Mesendoderm (in vitro differentiated cells): ENCODE measurements at regions not wholly inside any gene's neighbourhood (a gene's known extent, or its start where the extent isn't known, plus 50 kb on each side); places are given as distances from the start of the nearest gene placed in this dataset.

Experiments used
- DNase-seq: peaks from one replicate; pipeline ENCODE4 v3.0.0; 2013
- H2AK5ac ChIP-seq: 2 replicates; pipeline ENCODE4 v1.6.1; 2013; ENCODE audit warnings: low read length, inconsistent platforms
- H2BK120ac ChIP-seq: 2 replicates; pipeline ENCODE4 v1.6.1; 2013; ENCODE audit warnings: low read depth, mild to moderate bottlenecking, low read length, moderate library complexity, mixed read lengths
- H2BK15ac ChIP-seq: replicated peaks from 2 replicates; pipeline ENCODE4 v1.6.1; 2013; ENCODE audit warnings: low read depth, mild to moderate bottlenecking, moderate library complexity
- H2BK5ac ChIP-seq: 2 replicates; pipeline ENCODE4 v1.6.1; 2013; ENCODE audit warnings: low read length, inconsistent platforms
- H3K18ac ChIP-seq: 2 replicates; pipeline ENCODE4 v1.6.1; 2013; ENCODE audit warnings: mild to moderate bottlenecking, low read length, mixed read lengths
- H3K23ac ChIP-seq: one replicate; pipeline ENCODE4 v1.6.1; 2013; ENCODE audit warnings: low read length
- H3K27ac ChIP-seq: 2 replicates; pipeline ENCODE4 v1.5.1; 2013; ENCODE audit warnings: low read depth, mild to moderate bottlenecking, inconsistent platforms, low read length, moderate library complexity
- H3K27me3 ChIP-seq: 2 replicates; pipeline ENCODE4 v1.6.1; 2013; ENCODE audit warnings: low read length, control low read depth, mild to moderate bottlenecking, inconsistent platforms; ENCODE audit not compliant: insufficient read depth, poor library complexity
- H3K36me3 ChIP-seq: 2 replicates; pipeline ENCODE4 v1.6.1; 2013; ENCODE audit warnings: low read length, inconsistent platforms; ENCODE audit not compliant: control insufficient read depth, insufficient read depth
- H3K4ac ChIP-seq: one replicate; pipeline ENCODE4 v1.6.1; 2013; ENCODE audit warnings: low read depth, mild to moderate bottlenecking, low read length, moderate library complexity
- H3K4me1 ChIP-seq: 2 replicates; pipeline ENCODE4 v1.6.1; 2013; ENCODE audit warnings: low read depth, low read length, inconsistent platforms; ENCODE audit not compliant: control insufficient read depth
- H3K4me2 ChIP-seq: 2 replicates; pipeline ENCODE4 v1.6.1; 2013; ENCODE audit warnings: low read length
- H3K4me3 ChIP-seq: 2 replicates; pipeline ENCODE4 v1.5.1; 2013; ENCODE audit warnings: mild to moderate bottlenecking, low read length
- H3K56ac ChIP-seq: one replicate; pipeline ENCODE4 v1.6.1; 2013; ENCODE audit warnings: low read length
- H3K79me1 ChIP-seq: 2 replicates; pipeline ENCODE4 v1.6.1; 2013; ENCODE audit warnings: low read length, inconsistent platforms
- H3K79me2 ChIP-seq: 2 replicates; pipeline ENCODE4 v1.6.1; 2013; ENCODE audit warnings: mild to moderate bottlenecking, low read length; ENCODE audit not compliant: control insufficient read depth, insufficient read depth
- H3K9ac ChIP-seq: 2 replicates; pipeline ENCODE4 v1.6.1; 2013; ENCODE audit warnings: low read length, inconsistent platforms
- H4K5ac ChIP-seq: one replicate; pipeline ENCODE4 v1.6.1; 2013; ENCODE audit warnings: low read length
- H4K8ac ChIP-seq: one replicate; pipeline ENCODE4 v1.6.1; 2013; ENCODE audit warnings: low read depth, mild to moderate bottlenecking, control low read depth, low read length, moderate library complexity
- WGBS: extraction: QIAGEN DNeasy Blood & Tissue Kit; methylation state at CpG from one replicate; pipeline ENCODE4 v1.1.7; 2013; ENCODE audit warnings: low lambda C conversion rate, missing lambda C conversion rate; ENCODE audit not compliant: insufficient coverage; ENCODE audit errors: extremely low coverage; 5-methylcytosine and 5-hydroxymethylcytosine counted together

DNA sequence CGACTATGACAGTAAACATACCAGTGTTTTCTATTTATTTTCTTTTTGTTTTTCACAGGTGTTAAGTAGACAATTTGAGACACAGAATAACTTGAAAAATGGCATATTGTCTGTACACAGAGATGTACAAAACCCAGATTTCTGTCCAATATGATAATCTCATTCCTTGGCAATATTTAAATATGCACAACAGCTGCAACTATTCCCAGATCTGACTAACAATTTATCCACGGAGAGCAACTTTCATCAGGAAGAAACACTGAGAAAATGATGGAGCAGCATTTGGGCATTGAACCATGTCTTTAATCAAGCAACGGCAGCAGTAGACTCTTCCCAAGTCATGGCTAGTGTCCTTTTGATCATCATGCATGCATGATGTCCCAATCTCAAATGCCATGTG lies 452.6 kb downstream of the ZPLD1 start:
- H3K36me3 ChIP-seq = no peaks in the 10 kb centered on the region
- H3K18ac ChIP-seq = no peak overlapping the region
- H3K4me1 ChIP-seq = no peaks in the 10 kb centered on the region
- H3K4ac ChIP-seq = no peak overlapping the region
- H4K5ac ChIP-seq = no peak overlapping the region
- no peak overlapping the region for H3K23ac ChIP-seq
- H4K8ac ChIP-seq = no peak overlapping the region
- no peak for DNase-seq
- H2BK120ac ChIP-seq = no peak overlapping the region
- no peaks in the 10 kb centered on the region for H3K27me3 ChIP-seq
- H3K4me2 ChIP-seq = no peak overlapping the region
- no peak overlapping the region for H2AK5ac ChIP-seq
- H3K27ac ChIP-seq = no peak overlapping the region
- H3K56ac ChIP-seq = no peak overlapping the region
- no peak overlapping the region for H3K9ac ChIP-seq
- WGBS = no CpG with 5 or more reads among the region's 3 CpGs
- H3K79me1 ChIP-seq = no peaks in the 10 kb centered on the region
- no peaks in the 10 kb centered on the region for H3K79me2 ChIP-seq
- H2BK15ac ChIP-seq = no peak overlapping the region
- no peak overlapping the region for H3K4me3 ChIP-seq
- H2BK5ac ChIP-seq = no peak overlapping the region

- Histone ChIP-seq H3K4ac (no peak overlapping the region), H2BK15ac (no peak overlapping the region), H3K4me2 (no peak overlapping the region), H3K27me3 (no peaks in the 10 kb centered on the region), H3K9ac (no peak overlapping the region), H3K4me1 (no peaks in the 10 kb centered on the region), H3K23ac (no peak overlapping the region), H3K79me2 (no peaks in the 10 kb centered on the region), H3K18ac (no peak overlapping the region), H3K4me3 (no peak overlapping the region), H3K27ac (no peak overlapping the region), H2BK120ac (no peak overlapping the region), H4K8ac (no peak overlapping the region), H2BK5ac (no peak overlapping the region), H3K79me1 (no peaks in the 10 kb centered on the region), H3K36me3 (no peaks in the 10 kb centered on the region), H3K56ac (no peak overlapping the region), H4K5ac (no peak overlapping the region), H2AK5ac (no peak overlapping the region)
- peak; percentile 15 for DNase-seq
- WGBS = no CpG with 5 or more reads among the region's 1 CpG
These were observed 462.2 kb downstream of the ZPLD1 start for GRCh38 chr3:102896851-102897621.

DNA sequence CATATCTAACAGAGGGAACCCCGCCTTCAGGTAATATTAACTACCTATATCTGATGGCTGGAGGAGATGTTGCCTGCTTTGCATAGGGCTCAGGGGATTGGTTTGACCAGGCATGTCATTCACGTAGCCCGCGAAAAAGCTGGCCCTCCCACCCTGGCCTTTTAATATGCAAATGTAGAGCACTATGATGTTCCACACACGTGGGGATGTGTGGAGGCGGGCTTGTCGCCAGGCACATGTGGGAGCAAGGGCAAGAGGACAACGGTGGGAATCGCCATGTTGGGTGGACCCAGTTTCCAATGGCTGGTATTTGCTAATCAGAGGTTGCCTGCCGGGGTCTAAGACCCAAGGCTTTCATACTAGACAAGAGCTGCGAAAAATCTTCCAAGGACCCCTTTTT lies 469.8 kb downstream of the ZPLD1 start:
- Histone ChIP-seq H3K27ac (no peak overlapping the region), H4K8ac (no peak overlapping the region), H3K23ac (no peak overlapping the region), H3K4me2 (no peak overlapping the region), H2BK15ac (no peak overlapping the region), H4K5ac (no peak overlapping the region), H2BK5ac (no peak overlapping the region), H3K4ac (no peak overlapping the region), H2AK5ac (no peak overlapping the region), H3K79me2 (no peaks in the 10 kb centered on the region), H3K9ac (no peak overlapping the region), H2BK120ac (no peak overlapping the region), H3K4me3 (no peak overlapping the region), H3K4me1 (no peaks in the 10 kb centered on the region), H3K18ac (no peak overlapping the region), H3K56ac (no peak overlapping the region), H3K79me1 (no peaks in the 10 kb centered on the region), H3K36me3 (no peaks in the 10 kb centered on the region), H3K27me3 (no peaks in the 10 kb centered on the region)
- DNase-seq = no peak
- no CpG with 5 or more reads among the region's 11 CpGs for WGBS

GRCh38 chr3:102905811-102906210 lies 471.0 kb downstream of the ZPLD1 start:
- H3K56ac ChIP-seq = no peak overlapping the region
- H2AK5ac ChIP-seq = no peak overlapping the region
- no peak overlapping the region for H2BK120ac ChIP-seq
- H3K36me3 ChIP-seq = no peaks in the 10 kb centered on the region
- H3K18ac ChIP-seq = no peak overlapping the region
- H3K79me1 ChIP-seq = no peaks in the 10 kb centered on the region
- H2BK5ac ChIP-seq = no peak overlapping the region
- H4K5ac ChIP-seq = no peak overlapping the region
- no peak overlapping the region for H4K8ac ChIP-seq
- no CpG with 5 or more reads among the region's 2 CpGs for WGBS
- H2BK15ac ChIP-seq = no peak overlapping the region
- no peak overlapping the region for H3K4ac ChIP-seq
- H3K27ac ChIP-seq = no peak overlapping the region
- H3K4me2 ChIP-seq = no peak overlapping the region
- no peaks in the 10 kb centered on the region for H3K79me2 ChIP-seq
- H3K4me3 ChIP-seq = no peak overlapping the region
- no peaks in the 10 kb centered on the region for H3K4me1 ChIP-seq
- no peak for DNase-seq
- no peak overlapping the region for H3K23ac ChIP-seq
- no peak overlapping the region for H3K9ac ChIP-seq
- H3K27me3 ChIP-seq = no peaks in the 10 kb centered on the region

DNA sequence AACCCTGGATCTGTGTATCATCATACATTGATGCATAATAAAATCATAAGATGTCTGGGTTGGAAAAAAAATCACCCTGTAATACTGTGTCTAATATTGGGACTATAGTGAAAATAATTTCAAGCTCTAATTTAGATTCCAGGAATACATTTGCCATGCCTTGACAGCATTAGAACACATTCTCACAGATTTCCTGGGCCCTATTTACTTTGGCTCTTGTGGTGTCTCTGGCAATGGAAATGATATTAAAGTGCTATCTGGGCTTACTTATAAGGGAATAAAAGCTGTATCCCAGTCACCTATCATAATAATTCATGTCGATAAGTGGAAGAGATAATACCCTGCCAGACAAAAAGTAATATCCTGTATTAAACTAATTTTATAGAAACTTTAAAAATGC lies 472.0 kb downstream of the ZPLD1 start:
- Histone ChIP-seq H3K4ac (no peak overlapping the region), H3K36me3 (no peaks in the 10 kb centered on the region), H3K56ac (no peak overlapping the region), H3K4me3 (no peak overlapping the region), H3K4me1 (no peaks in the 10 kb centered on the region), H3K79me1 (no peaks in the 10 kb centered on the region), H2BK120ac (no peak overlapping the region), H2BK5ac (no peak overlapping the region), H3K23ac (no peak overlapping the region), H3K4me2 (no peak overlapping the region), H3K27me3 (no peaks in the 10 kb centered on the region), H4K5ac (no peak overlapping the region), H2AK5ac (no peak overlapping the region), H3K27ac (no peak overlapping the region), H3K9ac (no peak overlapping the region), H4K8ac (no peak overlapping the region), H2BK15ac (no peak overlapping the region), H3K79me2 (no peaks in the 10 kb centered on the region), H3K18ac (no peak overlapping the region)
- WGBS = no CpG with 5 or more reads among the region's 1 CpG
- DNase-seq = no peak

DNA sequence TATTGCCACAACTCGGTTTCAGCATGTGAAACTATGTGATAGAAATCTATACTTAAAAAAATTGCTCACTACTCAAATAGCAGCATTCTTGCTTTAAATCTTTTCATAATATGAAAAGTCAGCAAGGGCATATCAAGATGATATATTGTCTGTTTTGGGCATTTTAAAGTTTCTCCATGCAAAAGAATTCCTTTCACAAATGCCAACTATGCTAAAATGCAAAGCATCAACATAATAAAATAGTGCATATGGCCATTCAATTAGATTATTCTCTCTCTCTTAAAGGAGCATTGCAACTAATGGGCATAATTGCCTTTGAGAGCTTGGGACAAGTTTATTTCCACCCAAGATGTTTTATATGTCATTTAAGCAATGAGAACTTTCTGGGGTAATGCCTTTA lies 475.1 kb downstream of the ZPLD1 start:
- DNase-seq = no peak
- Histone ChIP-seq H3K36me3 (no peaks in the 10 kb centered on the region), H3K4me2 (no peak overlapping the region), H4K5ac (no peak overlapping the region), H3K79me2 (no peaks in the 10 kb centered on the region), H3K23ac (no peak overlapping the region), H2BK15ac (no peak overlapping the region), H3K27me3 (no peaks in the 10 kb centered on the region), H2BK5ac (no peak overlapping the region), H3K4ac (no peak overlapping the region), H4K8ac (no peak overlapping the region), H3K9ac (no peak overlapping the region), H3K79me1 (no peaks in the 10 kb centered on the region), H2AK5ac (no peak overlapping the region), H3K4me3 (no peak overlapping the region), H3K18ac (no peak overlapping the region), H3K27ac (no peak overlapping the region), H3K56ac (no peak overlapping the region), H2BK120ac (no peak overlapping the region), H3K4me1 (no peaks in the 10 kb centered on the region)
- no CpG with 5 or more reads among the region's 1 CpG for WGBS
